Vagina (tissue), 2 donors: ENCODE measurements at regions not wholly inside any gene's neighbourhood (a gene's known extent, or its start where the extent isn't known, plus 50 kb on each side); places are given as distances from the start of the nearest gene placed in this dataset.

ENCODE experiments used
- DNase-seq, 2 donors: peaks; one replicate each; pipeline ENCODE4 v3.0.0-alpha.2; 2017; ENCODE audit errors: extremely low spot score in 2 of 2
- H3K27ac ChIP-seq: fragments of 200-600 bp; sonication (generic); one replicate; pipeline ENCODE4 v1.5.1; 2019
- H3K27me3 ChIP-seq: fragments of 200-600 bp; sonication (generic); one replicate; pipeline ENCODE4 v1.5.1; 2019
- H3K36me3 ChIP-seq, 2 donors: fragments of 200-600 bp; sonication (generic); one replicate each; pipeline ENCODE4 v1.5.1; 2017 to 2019
- H3K4me1 ChIP-seq: fragments of 200-600 bp; sonication (generic); one replicate; pipeline ENCODE4 v1.5.1; 2019
- H3K4me3 ChIP-seq, 2 donors: fragments of 200-600 bp; sonication (generic); 1 replicate in 1 of 2; 2 replicates in 1 of 2; pipeline ENCODE4 v1.5.1; 2016 to 2019
- H3K9me3 ChIP-seq: fragments of 200-600 bp; sonication (generic); one replicate; pipeline ENCODE4 v1.5.1; 2019
- CTCF ChIP-seq, 3 experiments: fragments of 450-650 bp in 2 of 3; fragments of 200-600 bp in 1 of 3; sonication (generic) in 1 of 3; IDR thresholded peaks; one replicate each; pipeline ENCODE4 v1.5.1; 2017 to 2019; ENCODE audit warnings: antibody characterized with exemption in 3 of 3, mild to moderate bottlenecking in 2 of 3, moderate library complexity in 2 of 3
- POLR2A ChIP-seq, 2 donors: fragments of 450-650 bp; IDR thresholded peaks; one replicate each; pipeline ENCODE4 v1.6.1; 2017; ENCODE audit warnings: antibody characterized with exemption in 2 of 2, mild to moderate bottlenecking in 2 of 2, moderate library complexity in 2 of 2
- POLR2AphosphoS5 ChIP-seq, 2 donors: sonication (generic); formaldehyde crosslinking; IDR thresholded peaks; one replicate each; pipeline ENCODE4 v1.9.0; 2017; ENCODE audit warnings: antibody characterized with exemption in 2 of 2, mild to moderate bottlenecking in 2 of 2, low read depth in 1 of 2; ENCODE audit not compliant: insufficient read depth in 1 of 2
- intact Hi-C: fragments of 100-400 bp; cut with DNase I; formaldehyde crosslinking; loops from one replicate; pipeline ENCODE4 v1.15.1; 2023

GRCh38 chr18:24602201-24602600, 141.8 kb downstream of the HRH4 start:
- no peaks in the 10 kb centered on the region for H3K9me3 ChIP-seq
- TF ChIP-seq CTCF (IDR thresholded peaks at IDR 0.05) (no peak), POLR2A (IDR thresholded peaks at IDR 0.05) (no peak), POLR2AphosphoS5 (IDR thresholded peaks at IDR 0.05; ENCODE audit: insufficient read depth in 1 of 2, low read depth in 1 of 2) (no peak)
- intact Hi-C loops, result no loop called here
- DNase-seq, result peak in 1 of 2 donors; percentile 6
- no peaks in the 10 kb centered on the region for H3K36me3 ChIP-seq
- H3K27me3 ChIP-seq, result no peaks in the 10 kb centered on the region
- H3K4me1 ChIP-seq, result no peaks in the 10 kb centered on the region
- H3K4me3 ChIP-seq, result no peak overlapping the region
- H3K27ac ChIP-seq, result no peak overlapping the region

GRCh38 chr18:24603151-24603550, 142.7 kb downstream of the HRH4 start:
- H3K9me3 ChIP-seq, result no peaks in the 10 kb centered on the region
- intact Hi-C loops, result no loop called here
- peak in 1 of 2 donors; percentile 3 for DNase-seq

GRCh38 chr18:24605444-24605843, 145.0 kb downstream of the HRH4 start:
- no peak for DNase-seq

More at GRCh38 chr18:24603151-24603550, 142.7 kb downstream of the HRH4 start:
- TF ChIP-seq POLR2AphosphoS5 (IDR thresholded peaks at IDR 0.05; ENCODE audit: insufficient read depth in 1 of 2, low read depth in 1 of 2) (no peak), POLR2A (IDR thresholded peaks at IDR 0.05) (no peak), CTCF (IDR thresholded peaks at IDR 0.05) (no peak)
- no peaks in the 10 kb centered on the region for H3K4me1 ChIP-seq
- H3K27ac ChIP-seq, result no peak overlapping the region
- no peaks in the 10 kb centered on the region for H3K27me3 ChIP-seq
- H3K4me3 ChIP-seq, result no peak overlapping the region
- no peaks in the 10 kb centered on the region for H3K36me3 ChIP-seq

GRCh38 chr18:24609254-24609653, 148.8 kb downstream of the HRH4 start:
- TF ChIP-seq POLR2AphosphoS5 (IDR thresholded peaks at IDR 0.05; ENCODE audit: insufficient read depth in 1 of 2, low read depth in 1 of 2), result no peak
- TF ChIP-seq POLR2A (IDR thresholded peaks at IDR 0.05), result no peak
- TF ChIP-seq CTCF (IDR thresholded peaks at IDR 0.05), result no peak
- Histone ChIP-seq H3K36me3 (no peaks in the 10 kb centered on the region), H3K27ac (no peak overlapping the region), H3K27me3 (no peaks in the 10 kb centered on the region), H3K9me3 (no peaks in the 10 kb centered on the region), H3K4me1 (no peaks in the 10 kb centered on the region), H3K4me3 (no peak overlapping the region)
- intact Hi-C loops, result no loop called here
- DNase-seq, result no peak

More at GRCh38 chr18:24605444-24605843, 145.0 kb downstream of the HRH4 start:
- no peaks in the 10 kb centered on the region for H3K36me3 ChIP-seq
- TF ChIP-seq POLR2AphosphoS5 (IDR thresholded peaks at IDR 0.05; ENCODE audit: insufficient read depth in 1 of 2, low read depth in 1 of 2), result no peak
- TF ChIP-seq CTCF (IDR thresholded peaks at IDR 0.05), result no peak
- no peak for TF ChIP-seq POLR2A (IDR thresholded peaks at IDR 0.05)
- intact Hi-C loops, result no loop called here
- no peaks in the 10 kb centered on the region for H3K9me3 ChIP-seq
- no peak overlapping the region for H3K4me3 ChIP-seq
- no peaks in the 10 kb centered on the region for H3K27me3 ChIP-seq
- H3K4me1 ChIP-seq, result no peaks in the 10 kb centered on the region
- no peak overlapping the region for H3K27ac ChIP-seq

GRCh38 chr18:24611075-24611474, 150.6 kb downstream of the HRH4 start:
- H3K9me3 ChIP-seq, result no peaks in the 10 kb centered on the region
- H3K27ac ChIP-seq, result no peak overlapping the region
- DNase-seq, result no peak
- no peak for TF ChIP-seq CTCF (IDR thresholded peaks at IDR 0.05)
- TF ChIP-seq POLR2A (IDR thresholded peaks at IDR 0.05), result no peak
- TF ChIP-seq POLR2AphosphoS5 (IDR thresholded peaks at IDR 0.05; ENCODE audit: insufficient read depth in 1 of 2, low read depth in 1 of 2), result no peak
- intact Hi-C loops, result no loop called here
- no peaks in the 10 kb centered on the region for H3K36me3 ChIP-seq
- no peak overlapping the region for H3K4me3 ChIP-seq
- H3K27me3 ChIP-seq, result no peaks in the 10 kb centered on the region
- no peaks in the 10 kb centered on the region for H3K4me1 ChIP-seq
